ENCODE measurements at regions not wholly inside any gene's neighbourhood (a gene's known extent, or its start where the extent isn't known, plus 50 kb on each side); places are given as distances from the start of the nearest gene placed in this dataset.
A peak's percentile ranks its signal among the peaks of the same experiment; 100 is the strongest.

- no peak for DNase-seq (ENCODE audit: low read depth)
Observed at GRCh38 chr11:15621565-15621964, 506.8 kb downstream of the INSC start.

DNA sequence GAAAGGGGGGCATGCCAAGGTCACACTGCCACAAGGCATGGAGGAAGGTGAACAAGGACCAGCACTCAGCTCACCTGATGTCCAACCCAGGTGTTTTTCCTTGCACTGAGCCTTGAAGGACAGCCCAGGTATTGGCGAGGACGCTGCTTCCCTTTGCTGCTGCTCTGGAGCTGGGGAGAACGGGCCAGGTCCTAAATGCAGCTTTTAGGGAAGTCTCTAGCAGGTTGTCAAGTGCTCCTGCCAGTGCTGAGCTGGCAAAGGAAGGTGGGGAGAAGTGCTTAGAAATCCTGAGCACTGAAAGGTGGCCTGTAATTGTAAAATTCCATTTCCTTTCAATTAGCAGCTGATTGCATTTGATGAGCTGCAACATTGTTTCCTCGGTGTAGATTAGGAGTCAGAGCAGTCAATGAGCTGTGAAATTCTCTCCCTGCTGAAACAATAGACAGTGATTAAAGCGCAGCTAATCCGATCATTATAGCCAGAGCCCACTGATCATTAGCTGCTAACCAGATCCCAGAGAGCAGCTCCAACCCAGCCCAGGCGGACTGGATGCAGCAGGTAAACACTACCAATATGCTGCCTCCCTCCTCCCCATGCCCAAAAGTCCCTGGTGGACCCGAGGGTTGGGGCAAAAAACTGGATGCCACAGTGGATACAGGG, 507.6 kb downstream of the INSC start:
- DNase-seq (ENCODE audit: low read depth): no peak

DNA sequence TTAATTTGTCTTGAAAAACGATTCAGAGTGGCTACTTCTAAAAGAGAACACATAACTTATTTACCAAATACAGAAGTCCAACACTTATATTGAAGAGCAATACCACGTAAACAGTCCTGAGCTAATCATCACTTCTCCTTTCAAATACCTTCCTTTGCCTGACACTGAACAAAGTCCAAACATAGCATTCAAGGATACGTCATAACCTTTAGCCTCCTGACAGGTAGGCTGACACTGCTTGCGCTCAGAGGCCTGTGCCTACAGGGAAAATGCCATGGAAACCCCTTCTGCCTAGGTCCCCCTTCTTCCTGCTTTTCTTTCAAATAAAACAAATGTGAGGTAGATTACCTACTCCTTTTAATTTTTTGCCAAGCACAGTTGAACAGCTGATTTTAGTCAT, 510.0 kb downstream of the INSC start:
- DNase-seq (ENCODE audit: low read depth): no peak

GRCh38 chr11:15625691-15626090, 511.0 kb downstream of the INSC start:
- DNase-seq (ENCODE audit: low read depth): no peak

- no peak for DNase-seq (ENCODE audit: low read depth)
Observed at GRCh38 chr11:15627560-15627959, 512.8 kb downstream of the INSC start.

GRCh38 chr11:15629690-15630321, 515.1 kb downstream of the INSC start:
- no peak for DNase-seq (ENCODE audit: low read depth)

GRCh38 chr11:15630896-15631295, 516.2 kb downstream of the INSC start:
- DNase-seq (ENCODE audit: low read depth): no peak

- no peak for DNase-seq (ENCODE audit: low read depth)
Observed at GRCh38 chr11:15635521-15635920, 520.8 kb downstream of the INSC start.

DNA sequence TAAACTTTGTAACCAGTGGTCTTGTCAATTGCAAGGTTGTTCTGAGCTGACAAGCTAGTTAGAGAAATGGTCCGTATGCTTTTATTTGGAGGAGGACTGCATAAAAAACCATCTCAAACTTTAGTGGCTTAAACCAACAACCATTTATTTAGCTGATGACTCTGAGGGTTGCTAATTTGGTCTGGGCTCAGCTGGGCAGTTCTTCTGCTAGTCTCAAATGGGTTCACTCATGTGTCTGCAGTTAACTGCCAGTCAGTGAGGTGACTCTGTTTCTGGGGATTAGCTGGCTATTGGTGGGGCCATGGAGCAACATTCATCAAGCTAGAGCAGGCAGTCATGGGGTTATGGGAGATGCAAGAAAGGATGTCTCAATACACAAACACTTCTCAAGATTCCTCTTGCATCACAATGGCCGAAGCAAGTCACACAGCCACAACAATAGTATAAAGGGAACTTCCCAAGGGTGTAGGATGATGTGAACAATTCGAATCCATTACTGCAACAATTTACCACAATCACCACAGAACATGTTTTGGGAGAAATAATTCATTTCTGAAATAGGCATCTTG, 521.9 kb downstream of the INSC start:
- no peak for DNase-seq (ENCODE audit: low read depth)

- DNase-seq (ENCODE audit: low read depth): no peak
Observed at GRCh38 chr11:15638386-15638787, 523.7 kb downstream of the INSC start.

GRCh38 chr11:15640318-15640717, 525.6 kb downstream of the INSC start:
- no peak for DNase-seq (ENCODE audit: low read depth)

GRCh38 chr11:15641271-15642045, 526.7 kb downstream of the INSC start:
- no peak for DNase-seq (ENCODE audit: low read depth)

DNA sequence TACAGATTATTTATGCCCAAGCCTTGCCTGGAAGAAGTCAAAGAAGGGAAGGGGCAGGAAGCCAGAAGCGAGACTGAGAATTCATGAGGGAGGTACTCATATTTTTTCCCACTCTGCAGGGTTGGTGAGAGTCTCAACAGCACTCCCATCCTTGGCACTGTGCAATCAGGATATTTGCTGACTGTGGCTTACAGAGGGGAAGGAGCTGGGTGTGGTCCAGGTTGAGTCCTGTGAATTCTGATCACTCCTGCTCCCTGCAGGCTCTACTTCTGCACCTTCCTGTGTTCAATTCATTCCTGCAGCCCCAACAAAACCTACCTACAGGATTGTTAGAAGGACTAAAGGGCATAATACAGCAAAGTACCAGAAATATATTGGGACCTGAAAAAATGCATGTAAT, 530.5 kb downstream of the INSC start:
- no peak for DNase-seq (ENCODE audit: low read depth)

DNA sequence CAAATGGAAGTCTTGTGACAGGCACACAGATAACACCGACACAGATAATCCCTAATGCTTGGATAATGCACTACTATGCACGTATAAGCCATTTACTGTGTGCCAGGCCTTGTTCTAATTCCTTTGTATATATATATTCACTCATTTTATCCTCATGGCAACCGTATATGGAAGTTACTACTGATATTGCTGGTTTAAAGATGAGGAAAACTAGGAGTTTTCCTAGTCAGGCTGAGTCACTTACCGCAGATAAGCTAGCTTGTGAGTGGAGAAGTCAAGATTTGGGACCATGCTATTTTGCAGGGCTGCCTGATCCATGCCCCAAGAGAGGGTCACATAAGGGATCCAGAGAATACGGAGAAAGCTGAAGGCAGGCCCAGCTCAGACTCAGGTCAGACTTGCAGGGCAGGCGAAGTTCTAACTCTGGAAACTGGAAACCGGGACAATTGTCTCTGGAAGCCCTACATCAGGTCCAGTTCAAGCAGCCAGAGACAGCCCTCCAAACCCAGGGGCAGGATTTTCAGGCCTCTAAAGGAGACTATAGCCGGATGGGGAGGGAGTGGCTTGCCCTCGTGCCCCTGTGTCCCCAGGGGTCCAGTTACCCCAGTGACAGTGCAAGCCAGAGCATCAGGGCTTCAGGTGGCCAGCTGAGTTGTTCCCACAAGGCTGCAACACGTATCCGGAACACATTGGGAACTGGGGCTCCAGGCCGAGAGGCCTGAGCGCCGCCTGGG, 534.8 kb downstream of the INSC start:
- DNase-seq (ENCODE audit: low read depth): no peak

DNA sequence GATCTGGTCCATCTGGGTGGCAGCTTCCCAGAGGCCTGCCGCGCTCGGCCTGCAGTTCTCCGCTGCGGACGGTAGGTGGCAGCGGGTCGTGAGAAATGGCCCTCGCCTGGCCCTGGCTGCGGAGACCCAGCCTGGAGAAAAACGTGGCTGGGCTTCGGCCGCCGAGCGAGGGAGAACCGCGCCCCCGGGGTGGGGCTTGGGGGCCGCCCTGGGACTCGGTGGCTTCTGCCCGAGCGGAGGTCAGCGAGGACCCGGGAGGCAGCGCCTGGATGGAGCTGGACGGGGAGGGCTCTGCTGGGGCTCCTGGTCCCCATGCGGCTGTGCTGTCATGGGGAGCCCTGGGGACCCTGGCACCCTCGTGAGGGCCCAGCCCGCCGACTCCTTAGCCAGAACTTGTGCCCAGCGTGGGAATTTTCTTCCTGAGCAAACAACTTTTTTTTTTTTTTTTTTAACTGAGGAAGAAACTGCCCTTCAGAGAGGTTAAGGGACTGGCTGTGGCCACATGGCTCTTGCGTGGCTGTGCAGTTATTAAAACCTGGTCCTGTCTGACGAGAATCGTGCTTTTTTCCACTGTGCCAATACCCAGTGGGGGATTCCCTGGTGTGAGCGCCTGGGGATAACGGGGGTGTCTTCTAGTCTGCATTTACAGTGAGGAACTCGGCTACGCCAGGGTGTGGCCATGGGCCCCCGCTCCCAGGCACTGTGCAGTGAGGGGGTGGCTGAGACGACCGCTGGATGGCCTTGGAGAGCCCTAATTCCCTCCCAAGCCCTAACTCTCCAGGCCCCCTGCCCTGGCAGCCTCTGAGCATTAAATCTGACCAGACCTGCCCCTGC, 535.6 kb downstream of the INSC start:
- peak; percentile 41 for DNase-seq (ENCODE audit: low read depth)

DNA sequence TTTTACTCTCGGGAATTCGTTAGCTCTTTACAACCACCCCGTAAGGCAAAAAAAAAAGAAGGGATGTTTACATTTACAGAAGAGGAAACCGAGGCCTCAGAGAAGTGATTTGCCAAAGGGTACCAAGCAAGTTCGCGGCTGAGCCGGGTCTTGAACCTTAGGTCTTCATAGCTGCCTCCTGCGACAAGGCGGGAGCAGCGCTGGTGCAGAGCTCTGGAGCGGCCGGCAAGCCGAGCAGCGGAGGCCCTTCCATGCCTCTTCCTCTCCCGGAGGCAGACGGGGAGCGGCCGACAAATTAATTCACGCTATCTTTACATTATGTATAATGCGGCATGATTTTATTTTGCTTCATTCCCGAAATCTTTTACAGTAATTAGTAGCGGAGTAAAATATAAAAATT, 536.3 kb downstream of the INSC start:
- DNase-seq (ENCODE audit: low read depth): no peak

DNA sequence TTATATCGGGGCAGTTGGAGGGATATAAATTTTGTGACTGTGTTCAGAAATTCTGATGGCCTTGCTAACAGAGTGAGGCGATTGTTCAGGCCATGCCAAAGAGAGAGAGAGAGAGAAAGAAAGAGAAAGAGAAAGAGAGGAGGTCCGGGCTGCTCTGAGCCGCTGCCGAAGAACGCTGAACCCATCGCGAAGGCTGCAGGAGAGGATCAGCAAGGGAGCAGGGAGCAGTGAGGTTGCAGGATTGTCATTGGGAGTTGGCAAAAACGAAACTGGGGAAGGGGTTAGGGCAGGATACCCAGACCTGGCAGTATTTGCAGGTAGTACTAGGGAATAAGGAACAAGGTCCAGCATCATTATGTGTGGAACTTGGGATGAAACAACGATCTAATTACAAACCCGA, 537.1 kb downstream of the INSC start:
- DNase-seq (ENCODE audit: low read depth): no peak

- DNase-seq (ENCODE audit: low read depth): no peak
Observed at GRCh38 chr11:15653191-15653710, 538.5 kb downstream of the INSC start.

GRCh38 chr11:15654451-15654850, 539.7 kb downstream of the INSC start:
- DNase-seq (ENCODE audit: low read depth): no peak

DNA sequence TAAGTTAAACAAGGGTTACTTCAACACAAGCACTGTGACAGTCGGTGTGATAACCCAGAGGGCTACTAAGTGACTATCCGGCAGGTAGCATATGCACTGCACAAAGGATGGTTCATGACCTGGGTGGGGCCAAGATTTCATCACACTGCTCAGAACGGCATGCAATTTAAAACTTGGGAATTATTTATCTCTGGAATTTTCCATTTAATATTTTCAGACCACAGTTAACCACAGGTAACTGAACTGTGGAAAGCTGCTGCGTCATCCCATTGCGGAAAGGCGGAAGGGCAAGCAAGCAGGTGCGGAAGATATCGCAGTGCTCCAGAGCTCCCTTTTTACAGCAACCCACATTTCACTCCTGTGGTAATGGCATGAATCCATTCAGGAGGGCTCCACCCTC, 540.8 kb downstream of the INSC start:
- no peak for DNase-seq (ENCODE audit: low read depth)

- DNase-seq (ENCODE audit: low read depth): no peak
Observed at GRCh38 chr11:15657264-15657663, 542.5 kb downstream of the INSC start.
